PC-3 (cell line): ENCODE measurements at regions not wholly inside any gene's neighbourhood (a gene's known extent, or its start where the extent isn't known, plus 50 kb on each side); places are given as distances from the start of the nearest gene placed in this dataset.
A peak's percentile ranks its signal among the peaks of the same experiment; 100 is the strongest.

ENCODE experiments used
- ATAC-seq: fragments of 200-7000 bp; cut with Tn5 transposase; 2 replicates; pipeline ENCODE4 v1.9.1; 2020; ENCODE audit warnings: mild to moderate bottlenecking, moderate library complexity
- BruUV-seq: library from RNA; stranded (reverse); fragments of 400-500 nt; replicated peaks from 2 replicates; lab custom pipeline; 2021; lab: Mats Ljungman, UMichigan
- CTCF ChIA-PET: fragments of 300-600 bp; sonication (Branson Sonifier 250); formaldehyde crosslinking; loops from one replicate; lab custom pipeline; 2022; ENCODE audit warnings: antibody characterized with exemption; lab: Charles Lee
- POLR2A ChIA-PET: fragments of 300-600 bp; sonication (Branson Sonifier 250); formaldehyde crosslinking; loops from one replicate; lab custom pipeline; 2022; ENCODE audit warnings: antibody characterized with exemption; ENCODE audit not compliant: unreplicated experiment; lab: Charles Lee
- DNase-seq: peaks from one replicate; pipeline ENCODE4 v3.0.0-alpha.2; 2015
- H2AFZ ChIP-seq: fragments of 300-600 bp; sonication (generic); 2 replicates; pipeline ENCODE4 v1.6.0; 2016; ENCODE audit warnings: antibody characterized with exemption, low read length
- H3F3A ChIP-seq: fragments of 300-600 bp; sonication (generic); one replicate; pipeline ENCODE4 v1.6.0; 2017; ENCODE audit warnings: antibody characterized with exemption, low read length, control low read depth, mild to moderate bottlenecking; ENCODE audit not compliant: unreplicated experiment
- H3K27ac ChIP-seq: fragments of 300-600 bp; sonication (generic); 2 replicates; pipeline ENCODE4 v1.5.1; 2016; ENCODE audit warnings: mild to moderate bottlenecking, low read length
- H3K27me3 ChIP-seq: fragments of 300-600 bp; sonication (generic); 2 replicates; pipeline ENCODE4 v1.6.1; 2016; ENCODE audit warnings: low read length, mixed read lengths
- H3K36me3 ChIP-seq: fragments of 300-600 bp; sonication (generic); 2 replicates; pipeline ENCODE4 v1.6.1; 2016; ENCODE audit warnings: low read depth, mixed run types, low read length, mixed read lengths
- H3K4me1 ChIP-seq: fragments of 300-600 bp; sonication (generic); 2 replicates; pipeline ENCODE4 v1.5.1; 2016; ENCODE audit warnings: low read length; ENCODE audit not compliant: insufficient read depth
- H3K4me2 ChIP-seq: fragments of 300-600 bp; sonication (generic); 2 replicates; pipeline ENCODE4 v1.6.0; 2016; ENCODE audit warnings: low read length
- H3K4me3 ChIP-seq: fragments of 300-600 bp; sonication (generic); 2 replicates; pipeline ENCODE4 v1.5.1; 2016; ENCODE audit warnings: mild to moderate bottlenecking, low read length, mixed read lengths
- H3K79me2 ChIP-seq: fragments of 300-600 bp; sonication (generic); 2 replicates; pipeline ENCODE4 v1.6.1; 2017; ENCODE audit warnings: low read length, mixed read lengths
- H3K9ac ChIP-seq: fragments of 300-600 bp; sonication (generic); 2 replicates; pipeline ENCODE4 v1.6.0; 2016; ENCODE audit warnings: mild to moderate bottlenecking, low read length
- H3K9me2 ChIP-seq: fragments of 300-600 bp; sonication (generic); replicated peaks from 2 replicates; pipeline ENCODE4 v1.6.1; 2016; ENCODE audit warnings: mixed run types, low read length, mixed read lengths
- H3K9me3 ChIP-seq: fragments of 300-600 bp; sonication (generic); 2 replicates; pipeline ENCODE4 v1.6.1; 2016; ENCODE audit warnings: low read length, mixed read lengths
- H4K20me1 ChIP-seq: fragments of 300-600 bp; sonication (generic); 2 replicates; pipeline ENCODE4 v1.6.1; 2016; ENCODE audit warnings: low read length, mixed read lengths
- EZH2 ChIP-seq: fragments of 300-600 bp; sonication (generic); IDR thresholded peaks from one replicate; pipeline ENCODE4 v1.6.1; 2017; ENCODE audit warnings: antibody characterized with exemption, mild to moderate bottlenecking, low read length; ENCODE audit not compliant: unreplicated experiment
- EZH2phosphoT487 ChIP-seq: fragments of 300-600 bp; sonication (generic); IDR thresholded peaks from 2 replicates; pipeline ENCODE4 v1.6.1; 2018; ENCODE audit warnings: mild to moderate bottlenecking, antibody characterized with exemption, low read length, borderline replicate concordance
- intact Hi-C: fragments of 100-400 bp; cut with micrococcal nuclease; formaldehyde crosslinking; loops from 2 replicates; pipeline ENCODE4 v1.9.0; 2023
- TF ChIP-seq, protein P1 (sequence below): fragments of 300-600 bp; sonication (generic); conservative IDR thresholded peaks from 2 replicates; pipeline ENCODE4 v1.5.1; 2017; ENCODE audit warnings: antibody characterized with exemption, low read depth, mild to moderate bottlenecking, low read length

GRCh38 chr4:89539797-89540711, 232.5 kb upstream of the GPRIN3 start:
- no peaks in the 10 kb centered on the region for H3K9me2 ChIP-seq
- H2AFZ ChIP-seq = no peak overlapping the region
- CTCF ChIA-PET = no interaction called here
- no peak for TF ChIP-seq EZH2phosphoT487
- TF ChIP-seq, protein P1, sequence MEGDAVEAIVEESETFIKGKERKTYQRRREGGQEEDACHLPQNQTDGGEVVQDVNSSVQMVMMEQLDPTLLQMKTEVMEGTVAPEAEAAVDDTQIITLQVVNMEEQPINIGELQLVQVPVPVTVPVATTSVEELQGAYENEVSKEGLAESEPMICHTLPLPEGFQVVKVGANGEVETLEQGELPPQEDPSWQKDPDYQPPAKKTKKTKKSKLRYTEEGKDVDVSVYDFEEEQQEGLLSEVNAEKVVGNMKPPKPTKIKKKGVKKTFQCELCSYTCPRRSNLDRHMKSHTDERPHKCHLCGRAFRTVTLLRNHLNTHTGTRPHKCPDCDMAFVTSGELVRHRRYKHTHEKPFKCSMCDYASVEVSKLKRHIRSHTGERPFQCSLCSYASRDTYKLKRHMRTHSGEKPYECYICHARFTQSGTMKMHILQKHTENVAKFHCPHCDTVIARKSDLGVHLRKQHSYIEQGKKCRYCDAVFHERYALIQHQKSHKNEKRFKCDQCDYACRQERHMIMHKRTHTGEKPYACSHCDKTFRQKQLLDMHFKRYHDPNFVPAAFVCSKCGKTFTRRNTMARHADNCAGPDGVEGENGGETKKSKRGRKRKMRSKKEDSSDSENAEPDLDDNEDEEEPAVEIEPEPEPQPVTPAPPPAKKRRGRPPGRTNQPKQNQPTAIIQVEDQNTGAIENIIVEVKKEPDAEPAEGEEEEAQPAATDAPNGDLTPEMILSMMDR = no peak
- no peak for TF ChIP-seq EZH2
- no peaks in the 10 kb centered on the region for H3K79me2 ChIP-seq
- ATAC-seq = no peak
- intact Hi-C loops = no loop called here
- H4K20me1 ChIP-seq = no peaks in the 10 kb centered on the region
- no peak overlapping the region for H3K4me3 ChIP-seq
- no peaks in the 10 kb centered on the region for H3K27me3 ChIP-seq
- H3K27ac ChIP-seq = no peak overlapping the region
- no peaks in the 10 kb centered on the region for H3K4me1 ChIP-seq
- BruUV-seq = no TSS peak
- no peaks in the 10 kb centered on the region for H3K9me3 ChIP-seq
- no peaks in the 10 kb centered on the region for H3F3A ChIP-seq
- no peak for DNase-seq
- no peak overlapping the region for H3K4me2 ChIP-seq
- POLR2A ChIA-PET = no interaction called here
- no peaks in the 10 kb centered on the region for H3K36me3 ChIP-seq
- no peak overlapping the region for H3K9ac ChIP-seq

GRCh38 chr4:89539374-89539773, 231.8 kb upstream of the GPRIN3 start:
- H3K4me1 ChIP-seq = no peaks in the 10 kb centered on the region
- TF ChIP-seq, protein P1 = no peak
- TF ChIP-seq EZH2 (no peak), EZH2phosphoT487 (no peak)
- H3K4me3 ChIP-seq = no peak overlapping the region
- no peaks in the 10 kb centered on the region for H4K20me1 ChIP-seq
- H3K9me3 ChIP-seq = no peaks in the 10 kb centered on the region
- intact Hi-C loops = no loop called here
- H3K4me2 ChIP-seq = no peak overlapping the region
- no peaks in the 10 kb centered on the region for H3K9me2 ChIP-seq
- no peaks in the 10 kb centered on the region for H3K27me3 ChIP-seq
- BruUV-seq = no TSS peak
- CTCF ChIA-PET = no interaction called here
- no peaks in the 10 kb centered on the region for H3K79me2 ChIP-seq
- H3K27ac ChIP-seq = no peak overlapping the region
- POLR2A ChIA-PET = no interaction called here
- H3K36me3 ChIP-seq = no peaks in the 10 kb centered on the region
- ATAC-seq (no peak), DNase-seq (peak; percentile 18)
- H2AFZ ChIP-seq = no peak overlapping the region
- no peaks in the 10 kb centered on the region for H3F3A ChIP-seq
- H3K9ac ChIP-seq = no peak overlapping the region

DNA sequence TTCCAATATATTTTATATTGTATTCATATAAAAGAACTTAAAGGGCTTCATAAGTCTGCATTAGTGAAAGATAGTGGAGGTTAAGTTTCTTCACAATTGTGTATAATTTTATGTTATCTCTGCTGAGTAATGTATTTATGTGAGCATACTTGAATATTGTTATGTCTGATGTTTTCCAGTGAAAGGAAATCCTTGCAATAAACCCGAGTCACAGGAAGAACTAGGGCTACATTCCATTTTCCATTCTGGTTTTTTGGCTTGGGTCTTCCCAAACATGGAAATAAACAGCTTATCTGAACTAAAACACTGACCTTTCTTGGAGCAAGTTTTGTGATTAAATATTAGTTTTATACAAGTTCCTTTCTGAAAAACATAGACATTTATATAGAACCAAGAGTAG, 231.3 kb upstream of the GPRIN3 start:
- ChIA-PET POLR2A (no interaction called here), CTCF (no interaction called here)
- Histone ChIP-seq H4K20me1 (no peaks in the 10 kb centered on the region), H3K4me3 (no peak overlapping the region), H3K4me1 (no peaks in the 10 kb centered on the region), H3K79me2 (no peaks in the 10 kb centered on the region), H3K27me3 (no peaks in the 10 kb centered on the region), H3K27ac (no peak overlapping the region), H3K36me3 (no peaks in the 10 kb centered on the region), H2AFZ (no peak overlapping the region), H3K9me2 (no peaks in the 10 kb centered on the region), H3F3A (no peaks in the 10 kb centered on the region), H3K9me3 (no peaks in the 10 kb centered on the region), H3K4me2 (no peak overlapping the region), H3K9ac (no peak overlapping the region)
- intact Hi-C loops = no loop called here
- DNase-seq (no peak), ATAC-seq (no peak)
- BruUV-seq = no TSS peak
- TF ChIP-seq, protein P1 = no peak
- TF ChIP-seq EZH2 (no peak), EZH2phosphoT487 (no peak)
